IPS-15b (cell line): ENCODE measurements at regions not wholly inside any gene's neighbourhood (a gene's known extent, or its start where the extent isn't known, plus 50 kb on each side); places are given as distances from the start of the nearest gene placed in this dataset.

Experiments
- H3K27me3 ChIP-seq: one replicate; pipeline ENCODE4 v1.6.1; 2013; ENCODE audit warnings: low read length; ENCODE audit not compliant: control insufficient read depth, insufficient read depth
- H3K36me3 ChIP-seq: one replicate; pipeline ENCODE4 v1.6.1; 2013; ENCODE audit warnings: low read length; ENCODE audit not compliant: control insufficient read depth, insufficient read depth
- H3K4me1 ChIP-seq: one replicate; pipeline ENCODE4 v1.6.1; 2013; ENCODE audit warnings: mild to moderate bottlenecking, low read length; ENCODE audit not compliant: control insufficient read depth, insufficient read depth
- H3K4me3 ChIP-seq: one replicate; pipeline ENCODE4 v1.5.1; 2013; ENCODE audit warnings: low read depth, low read length
- H3K9ac ChIP-seq: one replicate; pipeline ENCODE4 v1.6.1; 2013; ENCODE audit warnings: low read depth, mild to moderate bottlenecking, low read length
- H3K9me3 ChIP-seq: one replicate; pipeline ENCODE4 v1.6.1; 2013; ENCODE audit warnings: mild to moderate bottlenecking, low read length; ENCODE audit not compliant: control insufficient read depth, insufficient read depth

- H3K36me3 ChIP-seq, result no peaks in the 10 kb centered on the region
- H3K4me1 ChIP-seq, result peaks cover 24% of the 10 kb centered on the region
- no peaks in the 10 kb centered on the region for H3K9me3 ChIP-seq
- H3K4me3 ChIP-seq, result no peak overlapping the region
- no peak overlapping the region for H3K9ac ChIP-seq
- H3K27me3 ChIP-seq, result no peaks in the 10 kb centered on the region
Observed at GRCh38 chr9:6076851-6077250, 61.4 kb upstream of the RANBP6 start.

GRCh38 chr9:6073731-6074130, 58.3 kb upstream of the RANBP6 start:
- Histone ChIP-seq H3K9me3 (no peaks in the 10 kb centered on the region), H3K36me3 (no peaks in the 10 kb centered on the region), H3K4me1 (peaks cover 7% of the 10 kb centered on the region), H3K4me3 (no peak overlapping the region), H3K27me3 (no peaks in the 10 kb centered on the region), H3K9ac (no peak overlapping the region)

- H3K9ac ChIP-seq, result no peak overlapping the region
- no peaks in the 10 kb centered on the region for H3K36me3 ChIP-seq
- H3K27me3 ChIP-seq, result no peaks in the 10 kb centered on the region
- no peaks in the 10 kb centered on the region for H3K4me1 ChIP-seq
- H3K4me3 ChIP-seq, result no peak overlapping the region
- no peaks in the 10 kb centered on the region for H3K9me3 ChIP-seq
Observed at GRCh38 chr9:6072865-6073264, 57.4 kb upstream of the RANBP6 start.

- Histone ChIP-seq H3K9ac (no peak overlapping the region), H3K9me3 (no peaks in the 10 kb centered on the region), H3K4me3 (no peak overlapping the region), H3K4me1 (no peaks in the 10 kb centered on the region), H3K27me3 (no peaks in the 10 kb centered on the region), H3K36me3 (no peaks in the 10 kb centered on the region)
Observed at GRCh38 chr9:6072453-6072852, 57.0 kb upstream of the RANBP6 start.

GRCh38 chr9:6068983-6069382, 53.6 kb upstream of the RANBP6 start:
- H3K9me3 ChIP-seq, result no peaks in the 10 kb centered on the region
- no peaks in the 10 kb centered on the region for H3K4me1 ChIP-seq
- no peaks in the 10 kb centered on the region for H3K27me3 ChIP-seq
- no peaks in the 10 kb centered on the region for H3K36me3 ChIP-seq
- H3K9ac ChIP-seq, result no peak overlapping the region
- H3K4me3 ChIP-seq, result no peak overlapping the region

- Histone ChIP-seq H3K36me3 (no peaks in the 10 kb centered on the region), H3K9me3 (no peaks in the 10 kb centered on the region), H3K27me3 (no peaks in the 10 kb centered on the region), H3K4me3 (no peak overlapping the region), H3K4me1 (no peaks in the 10 kb centered on the region), H3K9ac (no peak overlapping the region)
Observed at GRCh38 chr9:6067426-6067825, 52.0 kb upstream of the RANBP6 start.
